ENCODE measurements at regions not wholly inside any gene's neighbourhood (a gene's known extent, or its start where the extent isn't known, plus 50 kb on each side); places are given as distances from the start of the nearest gene placed in this dataset.

- no peak for DNase-seq
- Mint-ChIP-seq H3K4me1 (no peaks in the 10 kb centered on the region), H3K36me3 (no peaks in the 10 kb centered on the region), H3K27ac (no peak overlapping the region), H3K27me3 (ENCODE audit: low read depth in 3 of 3) (peaks cover 3 to 11% (median 6%) of the 10 kb centered on the region in 3 donors), H3K4me3 (no peak overlapping the region), H3K9me3 (peaks cover 0 to 6% (median 0%) of the 10 kb centered on the region in 7 donors)
- Histone ChIP-seq H3K27me3 (ENCODE audit: control insufficient read depth in 2 of 2, insufficient read depth in 2 of 2, low read length in 2 of 2) (no peaks in the 10 kb centered on the region), H3K4me1 (ENCODE audit: control insufficient read depth in 1 of 2, insufficient read depth in 2 of 2, low read length in 2 of 2) (no peaks in the 10 kb centered on the region), H2AFZ (ENCODE audit: insufficient read depth, low read depth, low read length, poor library complexity, severe bottlenecking) (no peak overlapping the region), H3K36me3 (replicated peaks in 1 of 2; ENCODE audit: control insufficient read depth in 1 of 2, insufficient read depth in 2 of 2, low read length in 2 of 2) (no peaks in the 10 kb centered on the region), H3K9me3 (replicated peaks in 1 of 2; ENCODE audit: control insufficient read depth in 1 of 2, insufficient read depth in 1 of 2, low read length in 2 of 2) (no peaks in the 10 kb centered on the region), H3K79me2 (ENCODE audit: insufficient read depth, low read length) (no peaks in the 10 kb centered on the region), H3K4me2 (replicated peaks; ENCODE audit: extremely low read depth, low read length, poor library complexity, severe bottlenecking) (no peak overlapping the region), H4K20me1 (ENCODE audit: insufficient read depth, low read length) (no peaks in the 10 kb centered on the region), H3K27ac (ENCODE audit: low read depth in 1 of 2, low read length in 2 of 2) (no peak overlapping the region), H3K4me3 (replicated peaks in 1 of 3; ENCODE audit: low read depth in 2 of 3, low read length in 3 of 3) (no peak overlapping the region), H3K9ac (ENCODE audit: insufficient read depth, low read length, poor library complexity, severe bottlenecking) (no peak overlapping the region)
- no CpG with 5 or more reads among the region's 1 CpG for WGBS (ENCODE audit: insufficient coverage)
- no peak for TF ChIP-seq CTCF (IDR thresholded peaks at IDR 0.05)
- intact Hi-C loops (cut with micrococcal nuclease), result no loop called here
Observed at GRCh38 chr15:48025118-48025517, 95.7 kb upstream of the SLC24A5 start.

GRCh38 chr15:48028712-48029111 is 92.1 kb upstream of the SLC24A5 start:
- Histone ChIP-seq H2AFZ (ENCODE audit: insufficient read depth, low read depth, low read length, poor library complexity, severe bottlenecking) (no peak overlapping the region), H3K4me1 (ENCODE audit: control insufficient read depth in 1 of 2, insufficient read depth in 2 of 2, low read length in 2 of 2) (no peaks in the 10 kb centered on the region), H3K9ac (ENCODE audit: insufficient read depth, low read length, poor library complexity, severe bottlenecking) (no peak overlapping the region), H3K9me3 (replicated peaks in 1 of 2; ENCODE audit: control insufficient read depth in 1 of 2, insufficient read depth in 1 of 2, low read length in 2 of 2) (no peaks in the 10 kb centered on the region), H3K27ac (ENCODE audit: low read depth in 1 of 2, low read length in 2 of 2) (no peak overlapping the region), H3K4me3 (replicated peaks in 1 of 3; ENCODE audit: low read depth in 2 of 3, low read length in 3 of 3) (no peak overlapping the region), H4K20me1 (ENCODE audit: insufficient read depth, low read length) (no peaks in the 10 kb centered on the region), H3K79me2 (ENCODE audit: insufficient read depth, low read length) (no peaks in the 10 kb centered on the region), H3K36me3 (replicated peaks in 1 of 2; ENCODE audit: control insufficient read depth in 1 of 2, insufficient read depth in 2 of 2, low read length in 2 of 2) (no peaks in the 10 kb centered on the region), H3K27me3 (ENCODE audit: control insufficient read depth in 2 of 2, insufficient read depth in 2 of 2, low read length in 2 of 2) (no peaks in the 10 kb centered on the region), H3K4me2 (replicated peaks; ENCODE audit: extremely low read depth, low read length, poor library complexity, severe bottlenecking) (no peak overlapping the region)
- no peaks in the 10 kb centered on the region for H3K36me3 Mint-ChIP-seq
- no peak for TF ChIP-seq CTCF (IDR thresholded peaks at IDR 0.05)
- H3K9me3 Mint-ChIP-seq, result peaks cover 0 to 3% (median 0%) of the 10 kb centered on the region in 7 donors
- peak overlapping the region in 1 of 7 donors; percentile 41 for H3K27ac Mint-ChIP-seq
- H3K4me1 Mint-ChIP-seq, result no peaks in the 10 kb centered on the region
- H3K4me3 Mint-ChIP-seq, result no peak overlapping the region
- H3K27me3 Mint-ChIP-seq (ENCODE audit: low read depth in 3 of 3), result peaks cover 3 to 18% (median 8%) of the 10 kb centered on the region in 3 donors
- no CpG with 5 or more reads among the region's 2 CpGs for WGBS (ENCODE audit: insufficient coverage)
- intact Hi-C loops (cut with micrococcal nuclease), result no loop called here
- DNase-seq, result no peak

All from CD14-positive monocyte (primary cell).